KMS-11 (cell line): ENCODE measurements at regions not wholly inside any gene's neighbourhood (a gene's known extent, or its start where the extent isn't known, plus 50 kb on each side); places are given as distances from the start of the nearest gene placed in this dataset.

Source experiments
- H2AFZ ChIP-seq: fragments of 200-600 bp; sonication (generic); 2 replicates; pipeline ENCODE4 v1.6.1; 2016; ENCODE audit warnings: antibody characterized with exemption, mixed run types, low read depth
- H3K27ac ChIP-seq: fragments of 200-600 bp; sonication (generic); 2 replicates; pipeline ENCODE4 v1.6.1; 2016; ENCODE audit warnings: mild to moderate bottlenecking, mixed run types
- H3K27me3 ChIP-seq: fragments of 200-600 bp; sonication (generic); 2 replicates; pipeline ENCODE4 v1.6.1; 2017; ENCODE audit warnings: mild to moderate bottlenecking, low read depth, mixed run types, moderate library complexity; ENCODE audit not compliant: insufficient read depth
- H3K36me3 ChIP-seq: fragments of 200-600 bp; sonication (generic); 2 replicates; pipeline ENCODE4 v1.6.1; 2017; ENCODE audit warnings: mild to moderate bottlenecking, mixed run types; ENCODE audit not compliant: insufficient read depth
- H3K4me1 ChIP-seq: fragments of 200-600 bp; sonication (generic); 2 replicates; pipeline ENCODE4 v1.6.1; 2016; ENCODE audit warnings: mild to moderate bottlenecking, low read depth, mixed run types; ENCODE audit not compliant: poor library complexity, severe bottlenecking
- H3K4me2 ChIP-seq: fragments of 200-600 bp; sonication (generic); 2 replicates; pipeline ENCODE4 v1.7.0; 2016; ENCODE audit warnings: mild to moderate bottlenecking, mixed run types
- H3K4me3 ChIP-seq: fragments of 200-600 bp; sonication (generic); IDR thresholded peaks from 2 replicates; pipeline ENCODE4 v1.6.1; 2017; ENCODE audit warnings: low read depth, low read length, mixed read lengths; ENCODE audit not compliant: insufficient read depth
- H3K79me2 ChIP-seq: fragments of 200-600 bp; sonication (generic); 2 replicates; pipeline ENCODE4 v1.6.1; 2016; ENCODE audit warnings: low read depth, mixed run types; ENCODE audit not compliant: insufficient read depth
- H3K9ac ChIP-seq: fragments of 200-600 bp; sonication (generic); 2 replicates; pipeline ENCODE4 v1.6.1; 2016; ENCODE audit warnings: mild to moderate bottlenecking, mixed run types
- H4K20me1 ChIP-seq: fragments of 200-600 bp; sonication (generic); 2 replicates; pipeline ENCODE4 v1.6.1; 2016; ENCODE audit warnings: mild to moderate bottlenecking, mixed run types; ENCODE audit not compliant: insufficient read depth
- CTCF ChIP-seq: fragments of 200-600 bp; sonication (generic); conservative IDR thresholded peaks from 2 replicates; pipeline ENCODE4 v1.6.1; 2017; ENCODE audit warnings: low read depth, mild to moderate bottlenecking, antibody characterized with exemption, low read length, moderate library complexity, mixed read lengths

- H4K20me1 ChIP-seq: no peaks in the 10 kb centered on the region
- no peak overlapping the region for H3K27ac ChIP-seq
- peaks cover 30% of the 10 kb centered on the region for H3K4me1 ChIP-seq
- H3K27me3 ChIP-seq: no peaks in the 10 kb centered on the region
- no peak for TF ChIP-seq CTCF
- H2AFZ ChIP-seq: no peak overlapping the region
- no peak overlapping the region for H3K4me2 ChIP-seq
- H3K79me2 ChIP-seq: no peaks in the 10 kb centered on the region
- H3K36me3 ChIP-seq: no peaks in the 10 kb centered on the region
- H3K4me3 ChIP-seq: no peak overlapping the region
- no peak overlapping the region for H3K9ac ChIP-seq
Observed at GRCh38 chr6:10266462-10266861, 148.4 kb downstream of the TFAP2A start.

GRCh38 chr6:10266061-10266460, 148.8 kb downstream of the TFAP2A start:
- Histone ChIP-seq H3K36me3 (no peaks in the 10 kb centered on the region), H3K27ac (no peak overlapping the region), H4K20me1 (no peaks in the 10 kb centered on the region), H3K4me1 (peaks cover 26% of the 10 kb centered on the region), H3K9ac (no peak overlapping the region), H3K4me3 (no peak overlapping the region), H2AFZ (no peak overlapping the region), H3K79me2 (no peaks in the 10 kb centered on the region), H3K4me2 (no peak overlapping the region), H3K27me3 (no peaks in the 10 kb centered on the region)
- TF ChIP-seq CTCF: no peak

GRCh38 chr6:10262505-10262904, 152.4 kb downstream of the TFAP2A start:
- Histone ChIP-seq H3K36me3 (no peaks in the 10 kb centered on the region), H3K9ac (no peak overlapping the region), H3K27ac (no peak overlapping the region), H3K27me3 (no peaks in the 10 kb centered on the region), H3K79me2 (no peaks in the 10 kb centered on the region), H3K4me2 (no peak overlapping the region), H3K4me3 (no peak overlapping the region), H3K4me1 (no peaks in the 10 kb centered on the region), H4K20me1 (no peaks in the 10 kb centered on the region), H2AFZ (no peak overlapping the region)
- no peak for TF ChIP-seq CTCF

GRCh38 chr6:10259671-10260070, 155.2 kb downstream of the TFAP2A start:
- Histone ChIP-seq H2AFZ (no peak overlapping the region), H3K27me3 (no peaks in the 10 kb centered on the region), H3K27ac (no peak overlapping the region), H3K9ac (no peak overlapping the region), H3K79me2 (no peaks in the 10 kb centered on the region), H3K4me1 (no peaks in the 10 kb centered on the region), H4K20me1 (no peaks in the 10 kb centered on the region), H3K36me3 (no peaks in the 10 kb centered on the region), H3K4me2 (no peak overlapping the region), H3K4me3 (no peak overlapping the region)
- no peak for TF ChIP-seq CTCF

GRCh38 chr6:10258341-10258740, 156.5 kb downstream of the TFAP2A start:
- no peak overlapping the region for H3K9ac ChIP-seq
- no peaks in the 10 kb centered on the region for H4K20me1 ChIP-seq
- no peak overlapping the region for H3K4me2 ChIP-seq
- no peak overlapping the region for H2AFZ ChIP-seq
- H3K79me2 ChIP-seq: no peaks in the 10 kb centered on the region
- no peak overlapping the region for H3K4me3 ChIP-seq
- no peak overlapping the region for H3K27ac ChIP-seq
- TF ChIP-seq CTCF: no peak
- H3K4me1 ChIP-seq: no peaks in the 10 kb centered on the region
- H3K36me3 ChIP-seq: no peaks in the 10 kb centered on the region
- H3K27me3 ChIP-seq: no peaks in the 10 kb centered on the region
